Transverse colon (tissue), 4 donors: ENCODE measurements at regions not wholly inside any gene's neighbourhood (a gene's known extent, or its start where the extent isn't known, plus 50 kb on each side); places are given as distances from the start of the nearest gene placed in this dataset.

ENCODE experiments used
- POLR2A ChIP-seq: fragments of 450-650 bp; IDR thresholded peaks from one replicate; pipeline ENCODE4 v1.6.1; 2016; ENCODE audit warnings: antibody characterized with exemption, mild to moderate bottlenecking, moderate library complexity
- POLR2AphosphoS5 ChIP-seq, 3 donors: sonication (generic); formaldehyde crosslinking; IDR thresholded peaks; one replicate each; pipeline ENCODE4 v1.6.1; 2016; ENCODE audit warnings: antibody characterized with exemption in 3 of 3
- TF ChIP-seq, protein P1 (sequence below), 5 experiments: fragments of 200-600 bp in 3 of 5; fragments of 450-650 bp in 2 of 5; sonication (generic) in 3 of 5; IDR thresholded peaks; 1 replicate in 2 of 5; 2 replicates in 3 of 5; pipeline ENCODE4 v1.5.1; 2016 to 2017; ENCODE audit warnings: antibody characterized with exemption in 5 of 5, inconsistent platforms in 3 of 5, mild to moderate bottlenecking in 2 of 5, moderate library complexity in 1 of 5

- TF ChIP-seq, protein P1, sequence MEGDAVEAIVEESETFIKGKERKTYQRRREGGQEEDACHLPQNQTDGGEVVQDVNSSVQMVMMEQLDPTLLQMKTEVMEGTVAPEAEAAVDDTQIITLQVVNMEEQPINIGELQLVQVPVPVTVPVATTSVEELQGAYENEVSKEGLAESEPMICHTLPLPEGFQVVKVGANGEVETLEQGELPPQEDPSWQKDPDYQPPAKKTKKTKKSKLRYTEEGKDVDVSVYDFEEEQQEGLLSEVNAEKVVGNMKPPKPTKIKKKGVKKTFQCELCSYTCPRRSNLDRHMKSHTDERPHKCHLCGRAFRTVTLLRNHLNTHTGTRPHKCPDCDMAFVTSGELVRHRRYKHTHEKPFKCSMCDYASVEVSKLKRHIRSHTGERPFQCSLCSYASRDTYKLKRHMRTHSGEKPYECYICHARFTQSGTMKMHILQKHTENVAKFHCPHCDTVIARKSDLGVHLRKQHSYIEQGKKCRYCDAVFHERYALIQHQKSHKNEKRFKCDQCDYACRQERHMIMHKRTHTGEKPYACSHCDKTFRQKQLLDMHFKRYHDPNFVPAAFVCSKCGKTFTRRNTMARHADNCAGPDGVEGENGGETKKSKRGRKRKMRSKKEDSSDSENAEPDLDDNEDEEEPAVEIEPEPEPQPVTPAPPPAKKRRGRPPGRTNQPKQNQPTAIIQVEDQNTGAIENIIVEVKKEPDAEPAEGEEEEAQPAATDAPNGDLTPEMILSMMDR (IDR thresholded peaks at IDR 0.05): no peak
- TF ChIP-seq POLR2A (no peak), POLR2AphosphoS5 (IDR thresholded peaks at IDR 0.05) (no peak)
Measured at GRCh38 chr20:39298121-39298520, 336.0 kb downstream of the DHX35 start.
